AG04450 (cell line): ENCODE measurements at regions not wholly inside any gene's neighbourhood (a gene's known extent, or its start where the extent isn't known, plus 50 kb on each side); places are given as distances from the start of the nearest gene placed in this dataset.
A peak's percentile ranks its signal among the peaks of the same experiment; 100 is the strongest.

ENCODE experiments used
- CTCF ChIA-PET: fragments of 300-600, 350-600 bp; formaldehyde crosslinking; extraction: SDS; loops from one replicate; lab custom pipeline; 2022; ENCODE audit warnings: antibody characterized with exemption, inconsistent platforms; lab: Charles Lee
- POLR2A ChIA-PET: fragments of 350-600 bp; formaldehyde crosslinking; extraction: SDS; loops from one replicate; lab custom pipeline; 2021; ENCODE audit warnings: antibody characterized with exemption, inconsistent platforms; lab: Yijun Ruan, JAX
- DNase-seq: peaks from one replicate; pipeline ENCODE4 v3.0.0-alpha.2; 2011; ENCODE audit warnings: low read depth, low spot score
- H3K27ac ChIP-seq: one replicate; pipeline ENCODE4 v1.5.1; 2012; ENCODE audit warnings: low read depth, low read length, control low read depth
- H3K27me3 ChIP-seq: one replicate; pipeline ENCODE4 v1.6.0; 2012; ENCODE audit warnings: low read length; ENCODE audit not compliant: control insufficient read depth, insufficient read depth
- H3K4me3 ChIP-seq: 2 replicates; pipeline ENCODE4 v1.5.1; 2011; ENCODE audit warnings: mild to moderate bottlenecking, low read depth, low read length, control low read depth
- H3K9me3 ChIP-seq: 2 replicates; pipeline ENCODE4 v1.5.1; 2012; ENCODE audit warnings: low read length; ENCODE audit not compliant: control insufficient read depth, insufficient read depth
- TF ChIP-seq, protein P1 (sequence below): IDR thresholded peaks from 2 replicates; pipeline ENCODE4 v1.5.1; 2011; ENCODE audit warnings: low read depth, low read length, control low read depth, inconsistent platforms

DNA sequence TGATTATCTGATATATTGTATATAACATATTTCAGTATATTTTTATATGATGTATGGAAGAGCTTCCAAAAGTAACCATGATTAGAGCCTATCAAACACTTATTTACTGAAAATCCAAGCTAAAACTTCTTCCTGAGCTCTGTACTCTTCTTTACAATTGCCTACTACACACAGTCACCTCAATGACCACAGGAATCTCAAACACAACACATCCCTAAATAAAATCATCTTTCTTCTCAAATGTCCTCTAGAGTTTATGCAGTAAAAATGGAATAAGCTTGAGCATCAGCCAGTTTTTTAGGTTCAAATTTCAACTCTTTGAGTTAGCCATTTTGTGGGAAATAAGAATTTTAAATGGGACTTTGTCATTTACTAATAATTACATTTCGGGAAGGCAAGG lies 102.6 kb upstream of the FNDC3A start:
- Histone ChIP-seq H3K27me3 (peaks cover 8% of the 10 kb centered on the region), H3K27ac (no peak overlapping the region), H3K4me3 (no peak overlapping the region), H3K9me3 (no peaks in the 10 kb centered on the region)
- POLR2A ChIA-PET = no interaction called here
- DNase-seq = no peak
- TF ChIP-seq, protein P1, sequence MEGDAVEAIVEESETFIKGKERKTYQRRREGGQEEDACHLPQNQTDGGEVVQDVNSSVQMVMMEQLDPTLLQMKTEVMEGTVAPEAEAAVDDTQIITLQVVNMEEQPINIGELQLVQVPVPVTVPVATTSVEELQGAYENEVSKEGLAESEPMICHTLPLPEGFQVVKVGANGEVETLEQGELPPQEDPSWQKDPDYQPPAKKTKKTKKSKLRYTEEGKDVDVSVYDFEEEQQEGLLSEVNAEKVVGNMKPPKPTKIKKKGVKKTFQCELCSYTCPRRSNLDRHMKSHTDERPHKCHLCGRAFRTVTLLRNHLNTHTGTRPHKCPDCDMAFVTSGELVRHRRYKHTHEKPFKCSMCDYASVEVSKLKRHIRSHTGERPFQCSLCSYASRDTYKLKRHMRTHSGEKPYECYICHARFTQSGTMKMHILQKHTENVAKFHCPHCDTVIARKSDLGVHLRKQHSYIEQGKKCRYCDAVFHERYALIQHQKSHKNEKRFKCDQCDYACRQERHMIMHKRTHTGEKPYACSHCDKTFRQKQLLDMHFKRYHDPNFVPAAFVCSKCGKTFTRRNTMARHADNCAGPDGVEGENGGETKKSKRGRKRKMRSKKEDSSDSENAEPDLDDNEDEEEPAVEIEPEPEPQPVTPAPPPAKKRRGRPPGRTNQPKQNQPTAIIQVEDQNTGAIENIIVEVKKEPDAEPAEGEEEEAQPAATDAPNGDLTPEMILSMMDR = no peak
- CTCF ChIA-PET = no interaction called here

DNA sequence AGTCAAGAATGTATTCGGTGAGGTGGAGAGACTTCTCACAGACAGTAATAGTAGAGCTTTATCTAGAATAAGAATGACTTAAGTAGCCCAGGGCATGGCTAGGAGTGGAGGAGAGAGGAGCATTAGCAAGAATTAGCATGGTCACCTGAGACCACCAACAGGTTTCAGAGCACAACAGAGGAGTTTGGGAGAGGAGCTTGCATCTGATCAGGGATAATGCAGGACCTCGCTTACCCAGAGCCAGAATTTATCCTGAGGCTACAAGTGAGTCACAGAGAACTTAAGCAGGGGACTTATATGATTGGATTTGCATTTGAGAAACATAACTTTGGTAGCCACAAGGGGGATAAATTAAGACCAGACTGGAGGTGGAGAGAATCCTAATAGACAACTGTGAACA lies 102.1 kb upstream of the FNDC3A start:
- H3K27me3 ChIP-seq = peaks cover 8% of the 10 kb centered on the region
- no peak overlapping the region for H3K27ac ChIP-seq
- DNase-seq = no peak
- ChIA-PET CTCF (interaction anchor here (1.1 to 2.2 kb wide), 2 partner anchors 13 to 15 kb away, joined by 3 to 5 read pairs; no protein-coding TSS in a partner anchor), POLR2A (no interaction called here)
- H3K9me3 ChIP-seq = no peaks in the 10 kb centered on the region
- TF ChIP-seq, protein P1 = peak; percentile 20
- H3K4me3 ChIP-seq = no peak overlapping the region

DNA sequence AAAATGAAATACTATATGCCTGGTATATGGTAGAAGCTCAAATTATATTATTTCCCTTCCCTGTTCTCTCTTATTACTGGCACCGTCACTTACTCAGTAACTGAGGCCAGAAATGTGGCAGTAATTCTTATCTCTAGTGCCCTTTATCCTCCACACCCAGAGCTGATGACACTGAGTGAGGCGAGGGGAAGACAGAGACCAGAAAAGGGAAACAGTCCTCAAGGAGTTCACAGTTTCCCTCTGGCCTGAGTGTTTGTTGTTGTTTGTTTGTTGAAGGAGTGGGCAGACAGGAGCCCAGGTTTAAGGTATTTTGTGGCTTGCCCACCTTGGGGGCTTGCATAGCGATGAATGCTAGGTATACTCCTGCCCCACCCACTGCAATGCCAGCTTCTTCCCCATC lies 101.5 kb upstream of the FNDC3A start:
- no peak for DNase-seq
- Histone ChIP-seq H3K4me3 (no peak overlapping the region), H3K27me3 (peaks cover 8% of the 10 kb centered on the region), H3K27ac (no peak overlapping the region), H3K9me3 (no peaks in the 10 kb centered on the region)
- ChIA-PET POLR2A (no interaction called here), CTCF (interaction anchor here (1.1 to 2.2 kb wide), 2 partner anchors 14 to 16 kb away, joined by 3 to 5 read pairs; no protein-coding TSS in a partner anchor)
- TF ChIP-seq, protein P1 = no peak

DNA sequence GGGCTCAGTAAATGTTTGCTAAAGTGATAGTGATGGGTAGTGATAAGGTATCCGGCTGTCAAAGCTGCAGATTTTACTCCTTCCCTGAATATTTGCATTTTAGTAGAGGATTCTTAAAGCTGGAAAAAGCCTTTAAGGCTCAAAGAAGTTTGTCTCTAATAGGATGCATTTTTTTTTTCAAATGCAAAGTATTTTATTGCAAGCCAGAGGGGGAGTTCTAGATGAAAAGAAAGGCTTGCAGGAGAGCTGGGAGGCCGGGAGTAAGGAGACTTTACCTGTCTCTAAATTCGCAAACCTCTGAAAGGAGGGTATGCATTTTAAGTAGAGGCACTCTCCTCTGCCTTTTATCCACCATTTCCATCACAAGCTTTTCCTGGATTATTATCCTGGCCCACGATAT lies 100.7 kb upstream of the FNDC3A start:
- Histone ChIP-seq H3K9me3 (no peaks in the 10 kb centered on the region), H3K27me3 (peaks cover 8% of the 10 kb centered on the region), H3K4me3 (no peak overlapping the region), H3K27ac (no peak overlapping the region)
- ChIA-PET POLR2A (no interaction called here), CTCF (interaction anchor here (2.2 kb wide), 1 partner anchor 14 kb away, joined by 5 read pairs; no protein-coding TSS in a partner anchor)
- TF ChIP-seq, protein P1 = no peak
- DNase-seq = no peak

DNA sequence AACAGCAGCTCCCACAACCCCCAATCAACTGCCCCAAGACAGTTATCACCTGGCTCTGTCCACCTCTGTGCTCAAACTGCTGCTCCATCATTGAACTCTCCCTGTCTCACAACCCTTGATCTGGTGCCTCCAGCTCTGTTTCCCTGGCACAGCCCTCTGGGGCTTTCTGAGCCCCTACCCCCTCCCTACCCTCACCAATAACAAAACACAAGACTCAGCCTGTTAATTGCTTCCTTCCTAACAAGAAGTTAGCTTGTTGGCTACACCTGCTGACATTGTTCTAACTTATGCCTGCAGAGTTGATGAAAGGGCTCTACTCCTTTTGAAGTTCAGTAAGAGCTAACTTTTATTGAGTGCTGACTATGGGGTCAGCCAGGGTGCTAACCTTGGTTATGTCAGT lies 99.4 kb upstream of the FNDC3A start:
- ChIA-PET CTCF (no interaction called here), POLR2A (no interaction called here)
- no peak overlapping the region for H3K27ac ChIP-seq
- H3K4me3 ChIP-seq = no peak overlapping the region
- H3K27me3 ChIP-seq = peaks cover 8% of the 10 kb centered on the region
- TF ChIP-seq, protein P1 = no peak
- no peak for DNase-seq
- no peaks in the 10 kb centered on the region for H3K9me3 ChIP-seq
